Loucy (cell line): ENCODE measurements at regions not wholly inside any gene's neighbourhood (a gene's known extent, or its start where the extent isn't known, plus 50 kb on each side); places are given as distances from the start of the nearest gene placed in this dataset.

Experiments
- H2AFZ ChIP-seq: fragments of 200-600 bp; sonication (generic); 2 replicates; pipeline ENCODE4 v1.6.0; 2016; ENCODE audit warnings: antibody characterized with exemption, mild to moderate bottlenecking, low read length, moderate library complexity
- H3F3A ChIP-seq: fragments of 200-600 bp; 2 replicates; pipeline ENCODE4 v1.6.0; 2016; ENCODE audit warnings: antibody characterized with exemption, low read depth, mild to moderate bottlenecking
- H3K27me3 ChIP-seq: fragments of 200-600 bp; sonication (generic); 2 replicates; pipeline ENCODE4 v1.6.1; 2014; ENCODE audit warnings: low read length, mild to moderate bottlenecking; ENCODE audit not compliant: insufficient read depth, poor library complexity, severe bottlenecking
- H3K36me3 ChIP-seq: fragments of 200-600 bp; sonication (generic); 2 replicates; pipeline ENCODE4 v1.6.1; 2016; ENCODE audit warnings: low read length; ENCODE audit not compliant: insufficient read depth
- H3K4me1 ChIP-seq: fragments of 200-600 bp; sonication (generic); 2 replicates; pipeline ENCODE4 v1.5.1; 2014; ENCODE audit warnings: low read length, mild to moderate bottlenecking; ENCODE audit not compliant: insufficient read depth, poor library complexity, severe bottlenecking
- H3K4me2 ChIP-seq: fragments of 200-600 bp; sonication (generic); 2 replicates; pipeline ENCODE4 v1.6.0; 2014; ENCODE audit warnings: antibody characterized with exemption, low read length, low read depth, mild to moderate bottlenecking; ENCODE audit not compliant: poor library complexity, severe bottlenecking
- H3K4me3 ChIP-seq: fragments of 200-600 bp; sonication (generic); 2 replicates; pipeline ENCODE4 v1.5.1; 2014; ENCODE audit warnings: low read length, mild to moderate bottlenecking, mixed read lengths; ENCODE audit not compliant: poor library complexity, severe bottlenecking
- H3K79me2 ChIP-seq: fragments of 200-600 bp; sonication (generic); 2 replicates; pipeline ENCODE4 v1.6.1; 2014; ENCODE audit warnings: low read length; ENCODE audit not compliant: insufficient read depth
- H3K9ac ChIP-seq: fragments of 200-600 bp; sonication (generic); 2 replicates; pipeline ENCODE4 v1.6.0; 2014; ENCODE audit warnings: mild to moderate bottlenecking, low read depth, low read length, moderate library complexity; ENCODE audit not compliant: poor library complexity, severe bottlenecking
- H3K9me2 ChIP-seq: fragments of 200-600 bp; sonication (generic); replicated peaks from 2 replicates; pipeline ENCODE4 v1.6.1; 2016; ENCODE audit warnings: low read depth, low read length, mixed read lengths
- H3K9me3 ChIP-seq: fragments of 200-600 bp; sonication (generic); 2 replicates; pipeline ENCODE4 v1.6.1; 2014; ENCODE audit warnings: mild to moderate bottlenecking, antibody characterized with exemption, low read length, low read depth; ENCODE audit not compliant: insufficient read depth
- H4K20me1 ChIP-seq: fragments of 200-600 bp; sonication (generic); 2 replicates; pipeline ENCODE4 v1.6.0; 2014; ENCODE audit warnings: antibody characterized with exemption, low read length, mild to moderate bottlenecking; ENCODE audit not compliant: insufficient read depth, poor library complexity, severe bottlenecking
- EZH2phosphoT487 ChIP-seq: fragments of 200-600 bp; IDR thresholded peaks from 2 replicates; pipeline ENCODE4 v1.6.1; 2018; ENCODE audit warnings: antibody characterized with exemption, mild to moderate bottlenecking, moderate library complexity, borderline replicate concordance
- TF ChIP-seq, protein P1 (sequence below): fragments of 200-600 bp; sonication (generic); conservative IDR thresholded peaks from 2 replicates; pipeline ENCODE4 v1.5.1; 2014; ENCODE audit warnings: mild to moderate bottlenecking, antibody characterized with exemption, low read length

DNA sequence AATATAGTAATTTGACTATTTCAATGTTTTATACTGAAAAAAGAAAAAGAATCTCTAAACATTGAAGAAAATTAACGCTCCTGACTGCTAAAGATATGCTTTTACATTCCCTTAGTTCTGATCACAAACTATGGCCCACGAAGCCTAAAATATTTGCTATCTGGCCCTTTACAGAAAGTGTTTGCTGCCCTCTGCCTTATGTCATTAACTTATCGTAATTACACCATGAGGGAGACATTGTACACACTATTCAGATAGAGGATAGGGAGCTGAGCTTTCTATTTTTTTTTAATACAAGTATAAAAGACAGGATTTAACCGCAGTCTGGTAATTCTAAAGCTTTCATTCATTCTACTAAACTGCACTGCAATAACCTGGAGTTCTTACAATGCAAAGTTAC lies 393.1 kb upstream of the DCC start:
- H3K36me3 ChIP-seq, result no peaks in the 10 kb centered on the region
- no peaks in the 10 kb centered on the region for H3F3A ChIP-seq
- H3K79me2 ChIP-seq, result no peaks in the 10 kb centered on the region
- H3K9me3 ChIP-seq, result no peaks in the 10 kb centered on the region
- no peaks in the 10 kb centered on the region for H3K27me3 ChIP-seq
- H3K9ac ChIP-seq, result no peak overlapping the region
- H3K4me2 ChIP-seq, result no peak overlapping the region
- no peaks in the 10 kb centered on the region for H3K9me2 ChIP-seq
- H4K20me1 ChIP-seq, result no peaks in the 10 kb centered on the region
- no peak overlapping the region for H2AFZ ChIP-seq
- no peaks in the 10 kb centered on the region for H3K4me1 ChIP-seq
- TF ChIP-seq, protein P1, sequence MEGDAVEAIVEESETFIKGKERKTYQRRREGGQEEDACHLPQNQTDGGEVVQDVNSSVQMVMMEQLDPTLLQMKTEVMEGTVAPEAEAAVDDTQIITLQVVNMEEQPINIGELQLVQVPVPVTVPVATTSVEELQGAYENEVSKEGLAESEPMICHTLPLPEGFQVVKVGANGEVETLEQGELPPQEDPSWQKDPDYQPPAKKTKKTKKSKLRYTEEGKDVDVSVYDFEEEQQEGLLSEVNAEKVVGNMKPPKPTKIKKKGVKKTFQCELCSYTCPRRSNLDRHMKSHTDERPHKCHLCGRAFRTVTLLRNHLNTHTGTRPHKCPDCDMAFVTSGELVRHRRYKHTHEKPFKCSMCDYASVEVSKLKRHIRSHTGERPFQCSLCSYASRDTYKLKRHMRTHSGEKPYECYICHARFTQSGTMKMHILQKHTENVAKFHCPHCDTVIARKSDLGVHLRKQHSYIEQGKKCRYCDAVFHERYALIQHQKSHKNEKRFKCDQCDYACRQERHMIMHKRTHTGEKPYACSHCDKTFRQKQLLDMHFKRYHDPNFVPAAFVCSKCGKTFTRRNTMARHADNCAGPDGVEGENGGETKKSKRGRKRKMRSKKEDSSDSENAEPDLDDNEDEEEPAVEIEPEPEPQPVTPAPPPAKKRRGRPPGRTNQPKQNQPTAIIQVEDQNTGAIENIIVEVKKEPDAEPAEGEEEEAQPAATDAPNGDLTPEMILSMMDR, result no peak
- TF ChIP-seq EZH2phosphoT487, result no peak
- H3K4me3 ChIP-seq, result no peak overlapping the region

DNA sequence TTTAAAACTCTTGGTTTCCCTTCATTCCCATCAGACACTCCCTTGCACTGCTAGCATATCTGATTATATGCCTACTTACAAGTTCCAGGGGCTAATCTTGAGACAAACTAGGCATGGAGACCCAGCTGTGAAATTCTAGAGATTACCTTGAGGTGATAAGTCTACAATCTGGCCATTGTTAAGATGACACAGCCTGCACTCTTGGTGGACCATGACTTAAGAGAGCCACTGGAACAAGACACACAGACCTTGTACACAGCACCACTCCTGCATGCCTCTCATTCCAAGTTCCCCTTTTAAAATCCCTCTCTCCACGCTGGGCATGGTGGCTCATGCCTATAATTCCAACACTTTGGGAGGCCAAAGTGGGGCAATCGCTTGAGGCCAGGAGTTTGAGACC lies 387.2 kb upstream of the DCC start:
- no peaks in the 10 kb centered on the region; the same call in 1 of the 2 replicates for H3K9me3 ChIP-seq
- H3K4me1 ChIP-seq, result no peaks in the 10 kb centered on the region
- H3K9ac ChIP-seq, result no peak overlapping the region
- TF ChIP-seq, protein P1, result no peak
- TF ChIP-seq EZH2phosphoT487, result no peak
- no peaks in the 10 kb centered on the region for H3K36me3 ChIP-seq
- no peak overlapping the region for H2AFZ ChIP-seq
- H3K27me3 ChIP-seq, result no peaks in the 10 kb centered on the region
- no peaks in the 10 kb centered on the region for H3F3A ChIP-seq
- H3K9me2 ChIP-seq, result no peaks in the 10 kb centered on the region
- H3K4me3 ChIP-seq, result no peak overlapping the region
- H3K79me2 ChIP-seq, result no peaks in the 10 kb centered on the region
- H3K4me2 ChIP-seq, result no peak overlapping the region
- no peaks in the 10 kb centered on the region for H4K20me1 ChIP-seq

DNA sequence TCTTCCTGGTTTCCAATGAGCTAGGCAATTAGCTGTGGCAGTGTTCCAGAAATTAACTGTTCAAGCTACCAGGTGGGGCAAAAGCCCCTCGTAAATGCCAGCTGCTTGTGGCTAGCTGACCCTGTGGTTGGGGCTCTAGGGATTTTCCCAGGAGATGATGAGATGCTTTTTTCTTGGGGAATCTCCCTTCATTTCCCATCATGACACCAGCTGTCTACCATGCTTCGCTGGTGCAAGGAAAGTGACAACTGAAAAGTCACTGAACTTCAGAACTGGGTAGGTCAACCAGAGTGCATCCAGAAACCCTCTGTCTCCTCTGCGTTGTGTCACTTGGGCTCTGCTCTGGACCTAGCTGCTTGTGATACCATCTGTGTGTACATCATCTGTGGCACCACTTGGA lies 386.5 kb upstream of the DCC start:
- no peak overlapping the region for H3K4me3 ChIP-seq
- no peaks in the 10 kb centered on the region for H3K27me3 ChIP-seq
- no peaks in the 10 kb centered on the region for H3K4me1 ChIP-seq
- no peaks in the 10 kb centered on the region; the same call in 1 of the 2 replicates for H3K9me3 ChIP-seq
- H3F3A ChIP-seq, result no peaks in the 10 kb centered on the region
- H3K79me2 ChIP-seq, result no peaks in the 10 kb centered on the region
- H3K9ac ChIP-seq, result no peak overlapping the region
- no peaks in the 10 kb centered on the region for H3K9me2 ChIP-seq
- H2AFZ ChIP-seq, result no peak overlapping the region
- H4K20me1 ChIP-seq, result no peaks in the 10 kb centered on the region
- no peaks in the 10 kb centered on the region for H3K36me3 ChIP-seq
- no peak overlapping the region for H3K4me2 ChIP-seq
- TF ChIP-seq, protein P1, result no peak
- no peak for TF ChIP-seq EZH2phosphoT487
